SJSA1 (cell line): ENCODE measurements at regions not wholly inside any gene's neighbourhood (a gene's known extent, or its start where the extent isn't known, plus 50 kb on each side); places are given as distances from the start of the nearest gene placed in this dataset.
A peak's percentile ranks its signal among the peaks of the same experiment; 100 is the strongest.

Source experiments
- DNase-seq, 2 experiments: peaks; one replicate each; pipeline ENCODE4 v3.0.0-alpha.2; 2015 to 2020; ENCODE audit warnings: low spot score in 2 of 2, low read depth in 1 of 2
- H3K27ac ChIP-seq: fragments of 250-450 bp; sonication (Bioruptor Pico); 2 replicates; pipeline ENCODE4 v1.5.1; 2020; ENCODE audit warnings: mild to moderate bottlenecking, moderate library complexity
- H3K27me3 ChIP-seq: fragments of 250-450 bp; sonication (Bioruptor Pico); replicated peaks from 2 replicates; pipeline ENCODE4 v1.5.1; 2020; ENCODE audit warnings: mild to moderate bottlenecking, moderate library complexity
- H3K36me3 ChIP-seq: fragments of 250-450 bp; sonication (Bioruptor Pico); 2 replicates; pipeline ENCODE4 v1.5.1; 2020; ENCODE audit warnings: mild to moderate bottlenecking
- H3K4me1 ChIP-seq: fragments of 250-450 bp; sonication (Bioruptor Pico); replicated peaks from 2 replicates; pipeline ENCODE4 v1.6.1; 2021; ENCODE audit warnings: mild to moderate bottlenecking
- H3K4me3 ChIP-seq: fragments of 250-450 bp; sonication (Bioruptor Pico); 2 replicates; pipeline ENCODE4 v1.5.1; 2020; ENCODE audit warnings: mild to moderate bottlenecking
- H3K9me3 ChIP-seq: fragments of 250-450 bp; sonication (Bioruptor Pico); replicated peaks from 2 replicates; pipeline ENCODE4 v1.5.1; 2020; ENCODE audit warnings: mild to moderate bottlenecking

DNA sequence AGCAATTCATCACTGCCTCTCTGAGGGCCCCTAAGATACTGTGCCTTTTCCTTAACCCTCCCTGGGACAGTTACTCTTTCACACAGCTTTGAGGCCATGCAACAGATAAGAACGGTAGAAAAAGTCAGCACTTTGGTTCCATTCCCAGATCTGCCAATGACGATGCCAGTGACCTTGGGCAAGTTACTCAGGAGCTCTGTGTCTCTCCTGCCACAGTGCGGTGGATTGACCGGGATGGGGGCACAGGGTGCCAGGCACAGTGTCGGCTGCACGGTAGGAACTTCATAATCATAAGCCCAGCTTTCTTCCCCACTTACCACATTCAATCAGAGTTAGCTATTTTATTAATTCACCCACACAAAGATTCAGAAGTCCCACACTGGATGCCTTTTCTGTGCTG, 1041.8 kb downstream of the TBC1D22A start:
- Histone ChIP-seq H3K9me3 (no peaks in the 10 kb centered on the region), H3K4me1 (no peaks in the 10 kb centered on the region), H3K27me3 (0 out of 2 replicates have a peak, but pooled peaks cover 3% of the 10 kb centered on the region), H3K36me3 (no peaks in the 10 kb centered on the region), H3K4me3 (no peak overlapping the region), H3K27ac (no peak overlapping the region)
- DNase-seq = peak in 1 of 2 experiments; percentile 11

DNA sequence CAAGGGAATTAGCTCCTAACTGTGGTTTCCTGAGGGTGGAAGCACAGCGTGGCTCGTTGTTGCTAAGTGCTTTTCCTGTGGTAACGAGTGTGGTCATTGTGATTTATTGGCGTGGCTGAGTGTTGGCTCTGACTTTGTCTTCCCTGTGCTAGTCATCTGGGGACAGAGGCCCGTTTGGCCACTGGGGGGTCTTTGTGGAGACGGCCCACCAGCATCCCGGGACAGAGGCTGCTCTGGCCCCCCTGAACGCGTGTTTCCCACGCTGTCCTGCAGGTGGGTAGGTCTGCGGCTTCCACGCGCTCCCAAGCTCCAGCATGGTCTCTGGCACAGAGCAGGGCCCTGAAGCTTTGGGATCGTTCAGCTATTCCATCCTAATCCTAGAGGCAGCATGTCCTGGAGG, 1040.0 kb downstream of the TBC1D22A start:
- Histone ChIP-seq H3K4me3 (no peak overlapping the region), H3K9me3 (no peaks in the 10 kb centered on the region), H3K27ac (no peak overlapping the region), H3K36me3 (no peaks in the 10 kb centered on the region), H3K4me1 (no peaks in the 10 kb centered on the region), H3K27me3 (0 out of 2 replicates have a peak, but pooled peaks cover 3% of the 10 kb centered on the region)
- DNase-seq = peak in 1 of 2 experiments; percentile 28

DNA sequence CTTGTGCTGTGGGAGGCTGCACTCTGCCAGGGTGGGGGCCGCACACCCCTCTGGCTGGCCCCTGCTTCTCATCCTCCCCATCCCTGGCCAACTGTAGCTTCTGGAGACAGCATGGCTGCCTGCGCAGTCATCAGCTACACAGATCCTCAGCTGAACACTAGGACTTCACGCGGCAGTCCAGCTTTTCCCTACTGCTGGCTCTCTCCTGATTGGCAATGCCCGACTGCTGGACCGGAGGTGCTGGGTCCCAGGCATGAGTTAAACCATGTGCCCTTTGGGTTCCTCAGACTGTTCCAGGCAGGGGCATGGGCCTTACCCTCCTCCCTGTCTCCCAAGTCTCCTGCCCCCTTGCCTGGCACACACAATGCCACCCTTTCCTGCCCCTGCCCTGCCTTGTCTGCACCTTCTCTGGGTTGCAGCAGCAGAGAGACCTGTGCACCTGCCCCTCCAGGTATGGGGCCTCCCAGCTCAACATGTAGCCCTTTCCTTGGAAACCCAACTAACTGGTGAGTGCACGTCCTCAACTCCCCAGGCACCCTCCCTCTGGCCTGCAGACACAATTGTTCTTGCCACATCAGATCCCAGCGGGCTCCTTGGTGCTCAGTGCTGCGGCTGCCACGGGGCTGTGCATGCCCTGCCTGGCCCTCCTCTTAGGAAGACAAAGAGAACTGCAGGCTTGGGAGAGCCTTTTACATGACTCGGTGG, 1039.2 kb downstream of the TBC1D22A start:
- Histone ChIP-seq H3K9me3 (no peaks in the 10 kb centered on the region), H3K36me3 (no peaks in the 10 kb centered on the region), H3K27ac (no peak overlapping the region), H3K27me3 (0 out of 2 replicates have a peak, but pooled peaks cover 3% of the 10 kb centered on the region), H3K4me1 (no peaks in the 10 kb centered on the region), H3K4me3 (no peak overlapping the region)
- peak in 1 of 2 experiments; percentile 28 for DNase-seq

DNA sequence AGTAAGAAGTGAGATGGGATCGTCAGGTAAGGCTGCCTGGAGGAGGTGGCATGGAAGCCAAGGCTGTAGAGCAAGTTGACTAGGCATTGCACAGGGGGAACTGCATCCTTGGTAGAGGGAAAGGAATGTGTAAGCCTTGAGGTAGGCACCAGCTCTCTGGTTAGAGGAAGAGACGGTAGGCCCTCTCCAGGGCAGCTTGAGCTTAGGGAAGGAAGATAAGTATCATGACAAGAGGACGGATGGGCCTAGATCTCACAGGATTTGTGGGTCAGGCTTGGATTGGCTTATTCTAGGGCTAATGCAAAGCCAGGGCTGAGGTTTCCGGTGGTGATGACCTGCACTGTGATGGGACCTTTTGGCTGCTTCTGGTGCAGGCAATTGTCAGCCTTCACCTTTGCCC, 1035.8 kb downstream of the TBC1D22A start:
- DNase-seq = peak in 1 of 2 experiments; percentile 11
- H3K4me1 ChIP-seq = no peaks in the 10 kb centered on the region
- H3K36me3 ChIP-seq = no peaks in the 10 kb centered on the region
- H3K4me3 ChIP-seq = no peak overlapping the region
- no peaks in the 10 kb centered on the region for H3K9me3 ChIP-seq
- H3K27me3 ChIP-seq = no peaks in the 10 kb centered on the region
- H3K27ac ChIP-seq = no peak overlapping the region

DNA sequence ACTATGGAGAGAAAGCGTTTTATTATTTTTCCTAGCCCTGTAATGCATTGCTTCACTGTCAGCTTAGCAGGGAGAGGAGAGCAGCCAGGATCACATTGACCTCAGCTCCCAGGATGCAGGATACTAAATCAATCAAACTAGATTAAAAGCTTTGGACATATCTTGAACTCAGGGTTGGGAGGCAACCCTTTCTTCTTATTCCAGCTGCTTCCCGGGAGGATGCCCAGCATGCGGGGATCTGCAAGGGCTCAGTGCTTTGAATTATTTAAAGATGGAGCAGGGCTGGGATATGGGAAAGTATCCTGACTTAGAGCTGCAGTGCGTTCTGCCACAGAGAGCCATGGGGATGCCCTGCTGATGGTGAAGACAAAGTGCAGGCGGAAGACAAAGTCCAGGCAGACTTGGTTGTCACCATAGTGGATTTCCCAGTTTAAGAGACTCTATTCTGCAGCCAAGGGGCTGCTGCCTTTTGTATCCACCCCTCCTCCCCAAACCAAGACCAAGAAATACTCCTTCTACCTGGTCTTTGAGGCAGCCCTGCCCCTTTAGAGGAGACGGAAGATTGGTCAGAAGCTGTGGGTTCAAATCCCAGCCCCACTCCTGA, 1035.0 kb downstream of the TBC1D22A start:
- H3K4me1 ChIP-seq = no peaks in the 10 kb centered on the region
- H3K9me3 ChIP-seq = no peaks in the 10 kb centered on the region
- no peaks in the 10 kb centered on the region for H3K27me3 ChIP-seq
- H3K27ac ChIP-seq = no peak overlapping the region
- H3K36me3 ChIP-seq = no peaks in the 10 kb centered on the region
- DNase-seq = peak in 1 of 2 experiments; percentile 31
- H3K4me3 ChIP-seq = no peak overlapping the region

DNA sequence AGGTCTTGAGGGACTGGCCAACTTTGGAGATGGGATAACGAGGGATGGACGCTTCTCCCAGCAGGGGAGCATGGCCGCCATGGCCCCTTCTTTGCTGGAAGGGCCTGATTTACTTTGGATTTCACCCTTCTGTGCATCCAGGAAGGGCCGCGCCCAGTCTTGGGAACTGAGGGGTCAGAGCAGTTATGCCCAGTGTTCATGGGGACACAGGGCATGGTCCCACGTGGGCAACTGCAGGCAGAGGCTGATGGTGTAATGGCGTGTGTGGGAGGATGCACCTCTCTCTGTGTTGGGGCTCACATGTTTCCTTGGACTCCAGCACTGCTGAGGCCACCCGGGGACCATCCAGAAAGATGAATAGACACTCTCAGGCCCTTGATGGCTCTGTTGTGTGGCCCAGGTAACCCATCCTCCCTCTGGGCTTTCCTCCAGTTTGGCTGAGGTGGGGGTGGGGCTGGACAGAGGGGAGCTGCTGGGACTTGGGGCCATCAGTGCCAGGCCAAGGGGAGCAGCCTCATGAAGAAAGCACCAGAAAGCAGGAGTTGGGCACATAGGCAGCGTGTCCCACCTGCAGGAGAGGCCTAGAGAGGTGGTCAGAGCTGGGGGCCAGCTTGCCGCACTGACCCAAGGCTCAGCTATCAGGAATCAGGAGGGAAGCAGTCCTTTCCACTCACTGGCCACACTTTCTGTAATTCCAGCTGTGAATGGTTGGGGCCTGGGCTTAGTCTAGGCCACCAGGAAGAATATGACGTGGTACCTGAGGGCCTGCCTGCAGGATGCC, 1033.9 kb downstream of the TBC1D22A start:
- no peaks in the 10 kb centered on the region for H3K36me3 ChIP-seq
- H3K9me3 ChIP-seq = no peaks in the 10 kb centered on the region
- no peak overlapping the region for H3K4me3 ChIP-seq
- no peaks in the 10 kb centered on the region for H3K4me1 ChIP-seq
- H3K27me3 ChIP-seq = no peaks in the 10 kb centered on the region
- DNase-seq = peak in 1 of 2 experiments; percentile 23
- H3K27ac ChIP-seq = no peak overlapping the region

DNA sequence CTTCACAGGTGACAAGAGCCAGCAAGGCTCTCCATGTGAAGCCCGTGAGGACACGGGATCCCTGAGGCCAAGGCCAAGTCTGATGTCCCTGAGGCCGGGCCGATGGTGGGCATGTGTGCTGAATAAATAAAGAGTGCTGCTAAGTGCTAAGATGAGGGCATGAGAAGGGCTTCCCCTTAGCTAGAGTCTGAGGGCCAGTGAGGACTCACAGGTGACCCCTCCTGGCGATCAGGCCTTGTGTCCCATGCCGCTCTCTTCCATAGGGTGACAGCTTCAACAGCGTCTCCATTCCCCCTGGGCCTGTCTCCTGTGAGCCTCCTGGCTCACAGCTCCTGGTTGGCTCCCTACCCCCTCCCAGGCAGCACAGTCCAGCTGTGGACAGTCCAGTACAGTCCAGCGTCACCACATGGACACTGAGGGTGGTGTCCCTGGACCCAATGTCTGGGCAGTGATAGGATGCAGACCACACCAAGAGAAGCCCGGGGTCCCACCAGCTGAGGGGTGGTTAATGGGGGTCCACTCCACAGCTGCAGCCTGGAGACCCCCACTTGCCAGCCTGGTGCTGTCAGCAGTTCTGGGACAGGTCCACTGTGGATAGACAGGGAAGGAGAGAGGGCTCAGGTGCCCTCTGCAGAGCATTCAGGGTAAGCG, 1033.2 kb downstream of the TBC1D22A start:
- H3K36me3 ChIP-seq = no peaks in the 10 kb centered on the region
- H3K4me3 ChIP-seq = no peak overlapping the region
- peak in 1 of 2 experiments; percentile 24 for DNase-seq
- no peaks in the 10 kb centered on the region for H3K27me3 ChIP-seq
- H3K27ac ChIP-seq = no peak overlapping the region
- no peaks in the 10 kb centered on the region for H3K9me3 ChIP-seq
- no peaks in the 10 kb centered on the region for H3K4me1 ChIP-seq

DNA sequence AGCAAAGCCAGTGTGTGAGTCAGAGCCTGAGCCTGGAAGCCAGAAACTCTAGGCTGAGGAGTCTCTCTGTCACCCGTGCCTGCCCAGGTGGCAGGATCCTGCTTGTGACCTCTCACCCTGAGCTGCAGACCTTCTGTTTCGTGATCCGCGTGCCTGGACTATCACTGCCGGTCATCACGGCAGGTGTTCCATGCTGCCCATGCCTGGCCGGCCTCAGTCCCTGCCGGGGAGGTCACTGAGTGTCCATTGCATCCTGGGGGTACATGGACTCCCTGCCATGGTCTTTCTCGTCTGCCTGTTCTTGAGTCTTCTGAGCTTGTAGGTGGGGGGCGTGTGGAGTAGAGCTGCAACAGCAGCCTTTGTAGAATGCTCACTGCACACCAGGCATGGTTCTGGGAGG, 1032.4 kb downstream of the TBC1D22A start:
- Histone ChIP-seq H3K4me1 (no peaks in the 10 kb centered on the region), H3K9me3 (no peaks in the 10 kb centered on the region), H3K36me3 (no peaks in the 10 kb centered on the region), H3K4me3 (no peak overlapping the region), H3K27me3 (no peaks in the 10 kb centered on the region), H3K27ac (no peak overlapping the region)
- peak in 1 of 2 experiments; percentile 33 for DNase-seq

DNA sequence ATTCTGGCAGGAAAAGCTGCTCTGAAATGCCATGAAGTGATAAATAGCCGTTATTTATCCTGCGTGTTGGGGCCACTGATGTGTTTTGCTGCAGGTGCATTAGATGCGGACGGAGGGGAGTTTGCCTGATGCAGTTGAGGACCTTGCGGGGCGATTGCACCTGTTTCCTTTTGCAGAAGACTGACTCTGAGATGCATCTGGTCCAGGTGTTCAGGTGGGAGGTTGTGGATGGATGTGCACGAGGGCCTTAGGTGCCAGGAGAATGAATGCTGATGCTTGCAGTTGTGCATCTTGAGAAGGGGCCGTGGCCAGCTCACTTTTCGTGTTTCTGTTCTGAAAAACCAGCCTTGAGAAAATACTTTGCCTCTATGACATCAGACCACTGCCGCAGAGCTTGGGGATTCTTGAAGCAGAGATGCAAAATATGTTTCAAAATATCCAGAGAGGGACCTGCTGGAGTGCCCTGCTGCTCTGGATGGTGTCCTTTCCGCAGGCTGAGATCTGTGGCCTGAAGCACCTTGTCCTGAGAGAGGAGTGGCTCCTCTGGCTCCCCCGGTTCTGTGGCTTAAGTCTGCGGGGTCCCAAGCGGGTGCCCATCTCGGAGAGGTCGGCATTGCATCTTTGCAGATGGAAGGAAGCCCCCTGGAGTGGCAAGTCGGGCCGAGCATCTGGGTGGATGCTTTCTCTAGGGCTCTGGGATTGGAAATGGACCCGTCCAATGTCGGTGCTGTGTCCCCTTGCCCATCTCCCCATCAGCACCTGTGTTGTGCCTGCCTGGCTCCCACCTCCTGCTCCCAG, 1031.1 kb downstream of the TBC1D22A start:
- no peak overlapping the region for H3K4me3 ChIP-seq
- 0 out of 2 replicates have a peak, but pooled peaks cover 5% of the 10 kb centered on the region for H3K27me3 ChIP-seq
- H3K27ac ChIP-seq = no peak overlapping the region
- DNase-seq = peak in 1 of 2 experiments; percentile 33
- H3K4me1 ChIP-seq = no peaks in the 10 kb centered on the region
- no peaks in the 10 kb centered on the region for H3K36me3 ChIP-seq
- no peaks in the 10 kb centered on the region for H3K9me3 ChIP-seq

- Histone ChIP-seq H3K27me3 (0 out of 2 replicates have a peak, but pooled peaks cover 5% of the 10 kb centered on the region), H3K27ac (no peak overlapping the region), H3K9me3 (no peaks in the 10 kb centered on the region), H3K4me1 (no peaks in the 10 kb centered on the region), H3K36me3 (no peaks in the 10 kb centered on the region), H3K4me3 (no peak overlapping the region)
- no peak for DNase-seq
These were observed 1026.7 kb downstream of the TBC1D22A start for GRCh38 chr22:47789171-47789570.

DNA sequence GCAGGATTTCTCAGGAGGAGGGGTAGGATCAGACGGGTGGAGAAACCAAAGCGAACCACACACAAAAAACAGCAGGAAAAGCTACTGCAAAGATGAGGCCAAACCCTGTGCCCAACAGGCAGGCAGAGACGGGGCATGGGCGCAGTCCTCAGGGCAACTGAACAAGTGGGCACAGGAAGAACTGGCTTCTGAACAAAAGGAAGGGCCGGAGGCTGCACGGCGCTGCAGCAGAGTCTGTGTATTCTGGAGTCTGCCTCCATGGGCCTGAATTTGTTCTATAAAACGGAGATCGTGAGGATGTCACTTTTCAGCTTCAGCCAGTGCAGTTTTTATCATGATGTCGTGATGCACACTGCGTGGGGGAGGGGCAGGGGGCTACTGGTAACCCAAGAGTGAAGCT, 1026.0 kb downstream of the TBC1D22A start:
- no peaks in the 10 kb centered on the region for H3K4me1 ChIP-seq
- H3K27ac ChIP-seq = no peak overlapping the region
- no peak overlapping the region for H3K4me3 ChIP-seq
- 0 out of 2 replicates have a peak, but pooled peaks cover 5% of the 10 kb centered on the region for H3K27me3 ChIP-seq
- DNase-seq = peak in 1 of 2 experiments; percentile 33
- H3K36me3 ChIP-seq = no peaks in the 10 kb centered on the region
- H3K9me3 ChIP-seq = no peaks in the 10 kb centered on the region

GRCh38 chr22:47787501-47788227, 1025.2 kb downstream of the TBC1D22A start:
- no peaks in the 10 kb centered on the region for H3K9me3 ChIP-seq
- no peaks in the 10 kb centered on the region for H3K36me3 ChIP-seq
- H3K27ac ChIP-seq = no peak overlapping the region
- H3K4me3 ChIP-seq = no peak overlapping the region
- peak in 1 of 2 experiments; percentile 22 for DNase-seq
- no peaks in the 10 kb centered on the region for H3K4me1 ChIP-seq
- 0 out of 2 replicates have a peak, but pooled peaks cover 5% of the 10 kb centered on the region for H3K27me3 ChIP-seq
